ENCODE measurements at regions not wholly inside any gene's neighbourhood (a gene's known extent, or its start where the extent isn't known, plus 50 kb on each side); places are given as distances from the start of the nearest gene placed in this dataset.

- no peak for TF ChIP-seq CSRNP1 (CRISPR knock-in tag; IDR thresholded peaks at IDR 0.05)
- peak; percentile 70 for TF ChIP-seq HNF4A (CRISPR knock-in tag; IDR thresholded peaks at IDR 0.05)
- TF ChIP-seq MBD4 (IDR thresholded peaks at IDR 0.05; ENCODE audit: borderline replicate concordance, low read length) = no peak
- TF ChIP-seq ZNF512B (CRISPR knock-in tag; IDR thresholded peaks at IDR 0.05; ENCODE audit: borderline replicate concordance) = no peak; the same call in 1 of the 2 replicates
- TF ChIP-seq GTF3A (CRISPR knock-in tag; conservative IDR thresholded peaks at IDR 0.05) = no peak
- TF ChIP-seq U2AF1 (optimal IDR thresholded peaks at IDR 0.05; ENCODE audit: low read depth, low read length) = no peak
- TF ChIP-seq RBM39 (IDR thresholded peaks at IDR 0.05; ENCODE audit: low read depth, low read length, poor library complexity, severe bottlenecking) = no peak
- peak; percentile 87; the same call in 1 of the 2 replicates for TF ChIP-seq ZNF264 (CRISPR knock-in tag; IDR thresholded peaks at IDR 0.05)
- no peak for TF ChIP-seq SNAPC5 (CRISPR knock-in tag; IDR thresholded peaks at IDR 0.05; ENCODE audit: borderline replicate concordance)
- TF ChIP-seq PLRG1 (conservative IDR thresholded peaks at IDR 0.05) = no peak
- TF ChIP-seq ZFP36L1 (CRISPR knock-in tag; IDR thresholded peaks at IDR 0.05) = peak; percentile 85; the same call in 1 of the 2 replicates
- TF ChIP-seq ZNF501 (CRISPR knock-in tag; IDR thresholded peaks at IDR 0.05) = peak; percentile 67; the same call in 1 of the 2 replicates
- TF ChIP-seq, protein P1, sequence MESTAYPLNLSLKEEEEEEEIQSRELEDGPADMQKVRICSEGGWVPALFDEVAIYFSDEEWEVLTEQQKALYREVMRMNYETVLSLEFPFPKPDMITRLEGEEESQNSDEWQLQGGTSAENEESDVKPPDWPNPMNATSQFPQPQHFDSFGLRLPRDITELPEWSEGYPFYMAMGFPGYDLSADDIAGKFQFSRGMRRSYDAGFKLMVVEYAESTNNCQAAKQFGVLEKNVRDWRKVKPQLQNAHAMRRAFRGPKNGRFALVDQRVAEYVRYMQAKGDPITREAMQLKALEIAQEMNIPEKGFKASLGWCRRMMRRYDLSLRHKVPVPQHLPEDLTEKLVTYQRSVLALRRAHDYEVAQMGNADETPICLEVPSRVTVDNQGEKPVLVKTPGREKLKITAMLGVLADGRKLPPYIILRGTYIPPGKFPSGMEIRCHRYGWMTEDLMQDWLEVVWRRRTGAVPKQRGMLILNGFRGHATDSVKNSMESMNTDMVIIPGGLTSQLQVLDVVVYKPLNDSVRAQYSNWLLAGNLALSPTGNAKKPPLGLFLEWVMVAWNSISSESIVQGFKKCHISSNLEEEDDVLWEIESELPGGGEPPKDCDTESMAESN (CRISPR knock-in tag; conservative IDR thresholded peaks at IDR 0.05) = peak; percentile 84; the same call in 1 of the 2 replicates
- peak; percentile 37; the same call in 1 of the 2 replicates for TF ChIP-seq ZNF629 (CRISPR knock-in tag; conservative IDR thresholded peaks at IDR 0.05)
- TF ChIP-seq ZNF780A (CRISPR knock-in tag; IDR thresholded peaks at IDR 0.05) = peak; percentile 81; the same call in 1 of the 2 replicates
- TF ChIP-seq ZSCAN21 (CRISPR knock-in tag; IDR thresholded peaks at IDR 0.05; ENCODE audit: borderline replicate concordance) = peak; percentile 84; the same call in 1 of the 2 replicates
- TF ChIP-seq, protein P2, sequence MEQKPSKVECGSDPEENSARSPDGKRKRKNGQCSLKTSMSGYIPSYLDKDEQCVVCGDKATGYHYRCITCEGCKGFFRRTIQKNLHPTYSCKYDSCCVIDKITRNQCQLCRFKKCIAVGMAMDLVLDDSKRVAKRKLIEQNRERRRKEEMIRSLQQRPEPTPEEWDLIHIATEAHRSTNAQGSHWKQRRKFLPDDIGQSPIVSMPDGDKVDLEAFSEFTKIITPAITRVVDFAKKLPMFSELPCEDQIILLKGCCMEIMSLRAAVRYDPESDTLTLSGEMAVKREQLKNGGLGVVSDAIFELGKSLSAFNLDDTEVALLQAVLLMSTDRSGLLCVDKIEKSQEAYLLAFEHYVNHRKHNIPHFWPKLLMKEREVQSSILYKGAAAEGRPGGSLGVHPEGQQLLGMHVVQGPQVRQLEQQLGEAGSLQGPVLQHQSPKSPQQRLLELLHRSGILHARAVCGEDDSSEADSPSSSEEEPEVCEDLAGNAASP (CRISPR knock-in tag; IDR thresholded peaks at IDR 0.05; ENCODE audit: borderline replicate concordance) = no peak; the same call in 1 of the 2 replicates
- TF ChIP-seq CENPT (CRISPR knock-in tag; IDR thresholded peaks at IDR 0.05; ENCODE audit: low read depth) = peak; percentile 80; the same call in 1 of the 2 replicates
- no peak for TF ChIP-seq SMYD3 (CRISPR knock-in tag; IDR thresholded peaks at IDR 0.05)
Observed at GRCh38 chr11:121722431-121723245, 269.9 kb upstream of the SORL1-AS1 start (continued).

All from HepG2 (cell line).